ENCODE measurements at regions not wholly inside any gene's neighbourhood (a gene's known extent, or its start where the extent isn't known, plus 50 kb on each side); places are given as distances from the start of the nearest gene placed in this dataset.

GRCh38 chr16:85187447-85187846 lies 75.2 kb upstream of the CIBAR2 start:
- DNase-seq = no peak

GRCh38 chr16:85187886-85188285 lies 75.6 kb upstream of the CIBAR2 start:
- DNase-seq = no peak

- no peak for DNase-seq
These were observed 76.8 kb upstream of the CIBAR2 start for GRCh38 chr16:85188822-85189672.

DNA sequence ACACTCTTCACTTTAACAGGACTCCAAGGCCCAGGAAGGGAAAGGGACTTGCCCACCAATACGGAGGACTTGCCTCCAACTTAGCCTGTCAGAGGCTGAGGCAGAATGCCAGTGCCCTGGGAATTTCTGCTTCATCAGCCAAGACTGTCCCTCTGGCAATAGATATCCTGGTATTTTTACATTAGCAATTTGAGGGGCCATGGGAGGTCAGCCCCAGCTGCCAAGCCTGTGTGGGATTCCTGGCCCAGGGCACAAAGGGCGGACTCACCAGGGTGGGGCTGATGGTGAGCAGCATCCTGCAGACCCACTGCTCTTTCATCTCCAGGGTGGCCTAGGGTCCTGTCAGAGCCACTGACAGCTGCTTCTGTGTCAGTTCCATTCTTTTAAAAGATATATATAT lies 78.3 kb upstream of the CIBAR2 start:
- no peak for DNase-seq

DNA sequence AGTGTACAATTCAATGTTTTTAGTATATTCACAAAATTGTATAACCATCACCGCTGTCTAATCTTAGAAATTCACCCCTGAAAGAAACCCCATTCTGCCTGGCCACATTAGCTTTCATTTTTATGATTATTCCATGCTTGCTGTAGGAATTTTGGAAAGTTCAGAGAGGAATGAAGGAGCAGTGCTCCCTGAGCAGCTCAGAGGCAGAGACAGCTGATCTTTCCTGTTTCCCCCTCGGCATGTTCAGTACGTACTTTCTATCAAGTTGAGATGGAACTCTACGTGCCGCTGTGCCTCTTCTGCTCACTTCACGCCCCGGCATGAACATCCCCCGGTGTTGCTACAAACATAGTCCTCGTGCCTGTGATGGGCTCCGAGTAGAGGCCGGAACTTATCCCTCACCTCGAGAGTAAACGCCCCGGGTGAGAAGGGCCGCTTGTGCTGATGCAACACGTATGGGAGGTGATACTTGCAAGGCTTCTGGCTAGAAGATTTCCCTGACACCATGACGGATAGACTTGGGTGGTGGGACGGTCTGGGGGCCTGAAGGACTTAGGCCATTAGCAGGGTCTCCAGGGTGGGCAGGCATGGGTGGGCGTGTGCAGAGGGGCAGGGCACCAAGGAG lies 79.2 kb upstream of the CIBAR2 start:
- no peak for DNase-seq

GRCh38 chr16:85192238-85193114 lies 80.2 kb upstream of the CIBAR2 start:
- no peak for DNase-seq

- no peak for DNase-seq
These were observed 80.8 kb upstream of the CIBAR2 start for GRCh38 chr16:85193115-85193493.

- no peak for DNase-seq
These were observed 81.6 kb upstream of the CIBAR2 start for GRCh38 chr16:85193876-85194275.

DNA sequence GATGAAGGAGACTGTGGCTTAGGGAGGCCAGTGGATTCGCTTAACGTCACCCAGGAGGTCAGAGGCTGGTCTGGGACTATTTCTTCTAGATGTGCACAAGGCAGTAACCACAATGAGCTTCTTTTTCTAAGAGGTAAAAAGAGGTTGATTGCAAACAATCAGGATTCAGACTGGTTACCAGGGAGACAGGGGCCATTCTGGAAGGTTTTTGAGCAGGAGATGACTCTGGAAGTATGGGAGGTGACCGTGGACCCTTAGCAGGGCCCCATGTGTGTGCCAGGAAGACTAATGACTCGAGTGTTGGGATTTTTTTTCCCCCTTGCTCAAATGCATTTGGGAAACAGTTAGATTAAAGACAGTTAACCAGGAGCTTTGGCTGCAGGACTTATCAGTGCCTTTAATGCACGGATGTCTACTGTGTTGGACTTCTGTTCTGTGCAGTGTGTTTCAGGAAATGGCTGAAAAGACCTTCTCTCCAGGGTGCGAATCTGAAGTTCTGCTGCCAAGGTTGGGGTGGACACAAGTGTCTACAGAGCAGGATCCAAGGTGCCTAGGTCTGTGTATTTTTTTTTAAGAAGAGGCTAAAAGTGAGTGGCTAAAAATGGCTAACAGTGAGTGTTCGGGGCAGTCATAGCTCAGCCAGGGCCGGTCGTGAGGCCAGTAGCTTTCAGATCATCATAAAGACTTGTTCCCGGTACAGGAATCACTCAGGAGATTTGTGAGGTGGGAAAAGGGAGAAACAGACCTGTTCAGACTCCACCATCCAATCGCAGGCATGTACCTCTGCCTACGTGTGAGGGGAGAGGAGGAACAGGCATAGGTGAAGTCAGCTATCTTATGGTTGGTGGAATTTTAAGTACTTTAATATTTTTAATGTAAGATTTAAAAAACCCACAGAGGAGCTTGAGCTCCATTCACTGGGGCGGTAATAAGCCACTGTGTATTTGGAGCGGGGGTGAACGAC lies 82.3 kb upstream of the CIBAR2 start:
- DNase-seq = no peak

GRCh38 chr16:85195271-85195647 lies 83.0 kb upstream of the CIBAR2 start:
- DNase-seq = no peak

GRCh38 chr16:85195900-85196772 lies 83.9 kb upstream of the CIBAR2 start:
- no peak for DNase-seq

GRCh38 chr16:85196976-85197375 lies 84.7 kb upstream of the CIBAR2 start:
- DNase-seq = no peak

GRCh38 chr16:85197611-85198566 lies 85.6 kb upstream of the CIBAR2 start:
- DNase-seq = no peak

GRCh38 chr16:85199069-85199725 lies 86.9 kb upstream of the CIBAR2 start:
- DNase-seq = no peak

GRCh38 chr16:85199880-85200279 lies 87.6 kb upstream of the CIBAR2 start:
- DNase-seq = no peak

GRCh38 chr16:85200471-85201278 lies 88.4 kb upstream of the CIBAR2 start:
- no peak for DNase-seq

DNA sequence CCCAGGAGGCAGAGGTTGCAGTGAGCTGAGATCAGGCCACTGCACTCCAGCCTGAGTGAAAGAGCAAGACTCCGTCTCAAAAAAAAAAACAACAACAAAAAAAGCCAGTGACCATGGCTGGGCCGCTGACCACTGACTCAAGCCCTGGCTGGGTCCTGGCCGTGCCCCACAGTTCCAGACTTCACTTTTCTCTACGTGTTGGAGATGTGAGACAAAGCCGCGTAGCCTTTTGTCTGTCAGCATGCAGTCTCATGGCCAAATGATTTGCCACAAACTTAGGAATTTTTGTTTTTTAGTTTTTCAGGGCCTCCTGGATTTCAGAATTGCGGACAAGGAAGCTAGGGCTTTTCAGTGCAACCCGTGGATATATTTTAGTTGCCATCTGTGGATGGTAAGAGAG lies 89.3 kb upstream of the CIBAR2 start:
- no peak for DNase-seq

Data from amygdala (tissue), 56 donors.